HEK293T (cell line): ENCODE measurements at regions not wholly inside any gene's neighbourhood (a gene's known extent, or its start where the extent isn't known, plus 50 kb on each side); places are given as distances from the start of the nearest gene placed in this dataset.

Experiments
- CTCF ChIA-PET: fragments of 350-600 bp; formaldehyde crosslinking; extraction: SDS; loops from one replicate; lab custom pipeline; 2021; ENCODE audit warnings: antibody characterized with exemption, inconsistent platforms; lab: Yijun Ruan, JAX
- POLR2A ChIA-PET: fragments of 350-600 bp; formaldehyde crosslinking; extraction: SDS; loops from one replicate; lab custom pipeline; 2020; ENCODE audit warnings: antibody characterized with exemption, inconsistent platforms; lab: Yijun Ruan, JAX
- DNase-seq: peaks from one replicate; pipeline ENCODE4 v3.0.0; 2012; ENCODE audit warnings: mixed read lengths; ENCODE audit errors: extremely low spot score
- ARNT ChIP-seq: fragments of 450-650 bp; IDR thresholded peaks from 2 replicates; pipeline ENCODE4 v1.6.1; 2017; ENCODE audit warnings: mild to moderate bottlenecking
- BHLHE40 ChIP-seq: fragments of 450-650 bp; IDR thresholded peaks from 2 replicates; pipeline ENCODE4 v1.6.1; 2016; ENCODE audit warnings: mild to moderate bottlenecking, moderate library complexity, borderline replicate concordance
- CTBP1 ChIP-seq: fragments of 450-650 bp; IDR thresholded peaks from 2 replicates; pipeline ENCODE4 v1.6.1; 2016; ENCODE audit warnings: borderline replicate concordance
- ELF4 ChIP-seq: fragments of 450-650 bp; IDR thresholded peaks from 2 replicates; pipeline ENCODE4 v1.6.1; 2017; ENCODE audit warnings: antibody characterized with exemption
- FOXA1 ChIP-seq: fragments of 450-650 bp; IDR thresholded peaks from 2 replicates; pipeline ENCODE4 v1.6.1; 2016; ENCODE audit warnings: mild to moderate bottlenecking
- FOXK2 ChIP-seq: fragments of 450-650 bp; IDR thresholded peaks from 2 replicates; pipeline ENCODE4 v1.6.1; 2016; ENCODE audit warnings: mild to moderate bottlenecking
- FOXM1 ChIP-seq: fragments of 450-650 bp; IDR thresholded peaks from 2 replicates; pipeline ENCODE4 v1.6.1; 2017; ENCODE audit warnings: mild to moderate bottlenecking, borderline replicate concordance
- HDGF ChIP-seq: fragments of 450-650 bp; IDR thresholded peaks from 2 replicates; pipeline ENCODE4 v1.6.1; 2017; ENCODE audit warnings: antibody characterized with exemption, borderline replicate concordance
- L3MBTL2 ChIP-seq: fragments of 450-650 bp; conservative IDR thresholded peaks from 2 replicates; pipeline ENCODE4 v1.6.1; 2016; ENCODE audit warnings: mild to moderate bottlenecking
- LEF1 ChIP-seq: fragments of 450-650 bp; IDR thresholded peaks from 2 replicates; pipeline ENCODE4 v1.6.1; 2017; ENCODE audit warnings: mild to moderate bottlenecking, borderline replicate concordance
- NFRKB ChIP-seq: fragments of 450-650 bp; IDR thresholded peaks from 2 replicates; pipeline ENCODE4 v1.6.1; 2016; ENCODE audit warnings: mild to moderate bottlenecking, moderate library complexity
- SP1 ChIP-seq: fragments of 450-650 bp; IDR thresholded peaks from 2 replicates; pipeline ENCODE4 v1.6.1; 2017
- SUZ12 ChIP-seq: fragments of 450-650 bp; IDR thresholded peaks from 2 replicates; pipeline ENCODE4 v1.6.1; 2016; ENCODE audit warnings: mild to moderate bottlenecking
- TARDBP ChIP-seq: fragments of 450-650 bp; IDR thresholded peaks from 2 replicates; pipeline ENCODE4 v1.6.1; 2016
- ZNF384 ChIP-seq: fragments of 450-650 bp; IDR thresholded peaks from 2 replicates; pipeline ENCODE4 v1.6.1; 2016
- TF ChIP-seq, protein P1 (sequence below): fragments of 450-650 bp; IDR thresholded peaks from 2 replicates; pipeline ENCODE4 v1.6.1; 2016

GRCh38 chr2:5818961-5819600, 126.9 kb downstream of the SOX11 start:
- ChIA-PET POLR2A (no interaction called here), CTCF (no interaction called here)
- no peak for DNase-seq
- TF ChIP-seq FOXK2 (no peak), FOXM1 (no peak), CTBP1 (no peak), HDGF (no peak), NFRKB (no peak), L3MBTL2 (no peak), LEF1 (no peak), SUZ12 (no peak), TARDBP (no peak), FOXA1 (no peak), ELF4 (no peak), ZNF384 (no peak), ARNT (no peak), SP1 (no peak), BHLHE40 (no peak)
- TF ChIP-seq, protein P1, sequence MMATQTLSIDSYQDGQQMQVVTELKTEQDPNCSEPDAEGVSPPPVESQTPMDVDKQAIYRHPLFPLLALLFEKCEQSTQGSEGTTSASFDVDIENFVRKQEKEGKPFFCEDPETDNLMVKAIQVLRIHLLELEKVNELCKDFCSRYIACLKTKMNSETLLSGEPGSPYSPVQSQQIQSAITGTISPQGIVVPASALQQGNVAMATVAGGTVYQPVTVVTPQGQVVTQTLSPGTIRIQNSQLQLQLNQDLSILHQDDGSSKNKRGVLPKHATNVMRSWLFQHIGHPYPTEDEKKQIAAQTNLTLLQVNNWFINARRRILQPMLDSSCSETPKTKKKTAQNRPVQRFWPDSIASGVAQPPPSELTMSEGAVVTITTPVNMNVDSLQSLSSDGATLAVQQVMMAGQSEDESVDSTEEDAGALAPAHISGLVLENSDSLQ: no peak

DNA sequence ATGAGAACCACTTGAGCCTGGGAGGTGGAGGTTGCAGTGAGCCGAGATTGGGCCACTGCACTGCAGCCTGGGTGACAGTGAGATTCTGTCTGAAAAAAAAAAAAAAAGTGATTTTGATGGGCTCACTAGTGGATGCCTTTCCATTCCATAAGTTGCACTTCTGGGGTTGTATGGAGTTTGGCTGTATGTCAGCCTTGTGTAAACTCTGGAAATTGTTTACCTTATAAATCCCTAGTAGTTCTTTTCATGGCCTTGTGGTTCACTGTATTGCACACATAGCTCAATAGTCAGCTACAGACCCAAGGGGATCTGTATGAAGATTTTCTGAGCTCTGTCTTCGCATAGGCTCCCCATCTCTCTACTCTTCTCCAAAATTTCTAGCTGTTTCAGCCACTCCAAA, 131.9 kb downstream of the SOX11 start:
- POLR2A ChIA-PET: no interaction called here
- TF ChIP-seq BHLHE40 (no peak), FOXM1 (no peak), SUZ12 (no peak), HDGF (no peak), LEF1 (no peak), TARDBP (no peak), ARNT (no peak), FOXA1 (no peak), L3MBTL2 (no peak), ZNF384 (no peak), SP1 (no peak), FOXK2 (no peak), ELF4 (no peak), NFRKB (no peak), CTBP1 (no peak)
- TF ChIP-seq, protein P1: no peak
- CTCF ChIA-PET: interaction anchor here (0.5 kb wide), 1 partner anchor 132 kb away, joined by 3 read pairs; the partner anchor contains the start of gene SOX11
- no peak for DNase-seq

- DNase-seq: no peak
- POLR2A ChIA-PET: no interaction called here
- no peak for TF ChIP-seq L3MBTL2
- TF ChIP-seq LEF1: no peak
- CTCF ChIA-PET: no interaction called here
Observed at GRCh38 chr2:5825686-5826085, 133.5 kb downstream of the SOX11 start.

DNA sequence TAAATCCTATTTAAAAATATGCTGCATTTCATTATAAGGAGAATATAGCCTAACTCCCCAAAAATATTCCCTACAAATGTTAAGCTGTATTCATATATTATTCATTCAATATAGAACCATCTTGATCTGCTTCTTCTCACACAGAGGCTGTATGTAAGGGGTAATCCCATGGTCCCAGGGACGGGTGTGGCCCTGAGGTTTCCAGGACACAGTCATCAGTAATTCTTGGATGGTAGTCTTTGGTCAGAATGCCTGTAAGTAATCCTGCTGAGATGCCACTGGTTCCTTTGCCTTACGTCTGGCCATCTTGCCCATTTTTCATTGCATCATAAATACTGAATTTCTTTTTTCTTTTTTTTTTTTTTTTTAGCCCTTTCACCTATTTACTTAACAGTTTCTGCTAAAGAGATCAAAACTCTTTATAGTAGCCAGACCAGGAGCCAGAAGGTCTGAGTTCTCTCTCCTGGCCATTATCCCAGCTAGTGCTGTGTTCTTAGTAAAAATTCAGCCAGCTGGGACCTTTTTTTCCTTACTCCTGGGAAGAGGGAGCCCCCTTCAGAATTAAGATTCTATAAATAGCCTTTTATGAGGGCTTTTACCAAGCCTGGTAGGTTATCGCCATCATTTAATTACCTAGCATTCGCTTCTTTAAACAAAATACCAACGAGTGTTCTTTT, 134.9 kb downstream of the SOX11 start:
- TF ChIP-seq SP1 (no peak), L3MBTL2 (no peak), ARNT (no peak), ELF4 (no peak)

DNA sequence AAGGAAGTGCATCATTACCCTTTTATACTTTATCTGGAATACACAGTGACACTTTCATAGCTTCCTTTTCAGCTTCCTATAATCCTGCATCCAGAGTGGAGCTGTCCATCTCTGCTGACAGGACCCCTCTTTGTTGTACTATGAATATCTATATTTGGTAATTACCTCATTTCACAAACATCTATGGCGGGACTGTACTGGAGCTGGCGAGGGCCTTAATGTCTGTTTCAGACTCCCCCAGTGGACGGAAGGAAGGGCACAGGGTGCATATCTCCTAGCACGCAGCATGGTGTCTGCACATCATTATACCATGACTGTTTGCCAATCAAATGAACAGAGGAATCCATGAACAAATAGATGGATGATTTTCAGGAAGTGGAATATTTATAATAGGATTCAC, 142.3 kb downstream of the SOX11 start:
- TF ChIP-seq CTBP1 (no peak), NFRKB (no peak), SUZ12 (no peak), ARNT (no peak), L3MBTL2 (no peak)
- TF ChIP-seq, protein P1: no peak
- ChIA-PET CTCF (no interaction called here), POLR2A (no interaction called here)
- no peak for DNase-seq

More for the DNA sequence above, 134.9 kb downstream of the SOX11 start:
- POLR2A ChIA-PET: no interaction called here
- CTCF ChIA-PET: no interaction called here
- DNase-seq: no peak

DNA sequence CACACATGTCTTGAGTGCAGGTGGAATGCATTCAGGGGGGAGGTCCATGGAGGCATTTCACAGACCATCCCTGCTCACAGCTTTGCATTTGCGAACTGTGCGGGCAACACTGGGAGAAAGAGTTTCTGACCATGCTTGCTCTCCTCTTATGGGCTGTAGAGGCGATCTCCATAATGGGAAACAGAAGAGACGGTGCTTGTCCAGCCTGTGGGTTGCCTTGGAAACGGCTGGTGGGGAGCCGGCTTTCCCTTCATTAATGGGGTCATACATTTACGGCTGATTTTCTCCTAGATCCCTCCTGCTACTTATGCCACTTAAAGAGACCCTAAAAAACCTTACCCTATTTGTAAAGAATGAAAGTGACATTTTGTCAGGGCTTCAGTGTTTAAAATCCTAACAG, 147.4 kb downstream of the SOX11 start:
- CTCF ChIA-PET: no interaction called here
- no peak for DNase-seq
- POLR2A ChIA-PET: no interaction called here
- TF ChIP-seq ZNF384: no peak
- TF ChIP-seq SUZ12: no peak
- no peak for TF ChIP-seq FOXM1
- TF ChIP-seq HDGF: no peak

DNA sequence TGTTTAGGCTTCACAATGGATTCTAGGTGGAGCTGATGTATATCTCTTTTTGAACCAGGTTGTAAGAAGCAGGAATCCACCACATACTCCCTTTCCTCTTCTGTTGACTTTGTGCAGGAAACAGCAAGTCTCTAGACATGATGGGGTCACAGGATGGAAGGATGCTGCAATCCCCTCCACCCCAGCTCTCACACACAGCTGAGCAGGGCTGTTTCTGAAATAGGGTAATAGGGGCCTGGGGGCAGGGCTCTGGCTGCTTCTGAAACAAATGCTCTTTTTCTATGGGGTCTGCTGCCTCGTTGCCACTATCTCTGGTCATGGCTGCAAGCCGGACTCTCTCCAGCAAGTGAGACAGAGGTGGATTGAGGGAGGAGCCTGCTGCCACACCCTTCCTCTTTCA, 148.9 kb downstream of the SOX11 start:
- ChIA-PET CTCF (no interaction called here), POLR2A (no interaction called here)
- TF ChIP-seq HDGF: no peak
- TF ChIP-seq ARNT: no peak
- TF ChIP-seq, protein P1: no peak
- no peak for TF ChIP-seq SUZ12
- no peak for TF ChIP-seq FOXK2
- no peak for TF ChIP-seq SP1
- TF ChIP-seq L3MBTL2: no peak
- no peak for TF ChIP-seq LEF1
- no peak for DNase-seq
